BJ (cell line): ENCODE measurements at regions not wholly inside any gene's neighbourhood (a gene's known extent, or its start where the extent isn't known, plus 50 kb on each side); places are given as distances from the start of the nearest gene placed in this dataset.

Source experiments
- CTCF ChIA-PET: fragments of 350-600 bp; formaldehyde crosslinking; extraction: SDS; loops from one replicate; lab custom pipeline; 2021; ENCODE audit warnings: antibody characterized with exemption, inconsistent platforms; lab: Yijun Ruan, JAX
- POLR2A ChIA-PET: fragments of 300-600 bp; sonication (Branson Sonifier 250); formaldehyde crosslinking; extraction: SDS; loops from one replicate; lab custom pipeline; 2021; ENCODE audit warnings: antibody characterized with exemption; lab: Charles Lee
- DNase-seq: peaks from one replicate; pipeline ENCODE4 v3.0.0-alpha.2; 2011; ENCODE audit warnings: low read depth
- H3K27me3 ChIP-seq: 2 replicates; pipeline ENCODE4 v1.6.0; 2011; ENCODE audit warnings: low read length; ENCODE audit not compliant: control insufficient read depth, insufficient read depth
- H3K36me3 ChIP-seq: 2 replicates; pipeline ENCODE4 v1.5.1; 2011; ENCODE audit warnings: low read length; ENCODE audit not compliant: control insufficient read depth, insufficient read depth
- H3K4me3 ChIP-seq: 2 replicates; pipeline ENCODE4 v1.5.1; 2011; ENCODE audit warnings: low read depth, mild to moderate bottlenecking, control low read depth, low read length
- CTCF ChIP-seq: IDR thresholded peaks from 2 replicates; pipeline ENCODE4 v1.5.1; 2011; ENCODE audit warnings: low read depth, mild to moderate bottlenecking, control low read depth, inconsistent platforms, low read length, moderate library complexity; ENCODE audit not compliant: insufficient read depth

- H3K4me3 ChIP-seq = no peak overlapping the region
- no peaks in the 10 kb centered on the region for H3K27me3 ChIP-seq
- no peaks in the 10 kb centered on the region for H3K36me3 ChIP-seq
- no peak for TF ChIP-seq CTCF
- ChIA-PET CTCF (interaction anchor here (1.2 to 1.7 kb wide), 2 partner anchors 8 to 13 kb away, joined by 3 to 4 read pairs; no protein-coding TSS in a partner anchor), POLR2A (interaction anchor here (0.6 kb wide), 1 partner anchor 11 kb away, joined by 3 read pairs; no protein-coding TSS in a partner anchor)
- no peak for DNase-seq
These were observed 70.4 kb upstream of the SIRPA start for GRCh38 chr20:1824834-1825233.

GRCh38 chr20:1824181-1824580, 71.0 kb upstream of the SIRPA start:
- CTCF ChIA-PET = interaction anchor here (0.6 to 1.7 kb wide), 2 partner anchors 12 to 43 kb away, joined by 3 to 4 read pairs; no protein-coding TSS in a partner anchor
- TF ChIP-seq CTCF = no peak
- POLR2A ChIA-PET = interaction anchor here (0.6 kb wide), 1 partner anchor 11 kb away, joined by 3 read pairs; no protein-coding TSS in a partner anchor
- no peaks in the 10 kb centered on the region for H3K36me3 ChIP-seq
- DNase-seq = no peak
- no peaks in the 10 kb centered on the region for H3K27me3 ChIP-seq
- H3K4me3 ChIP-seq = no peak overlapping the region

- Histone ChIP-seq H3K4me3 (no peak overlapping the region), H3K27me3 (no peaks in the 10 kb centered on the region), H3K36me3 (no peaks in the 10 kb centered on the region)
- no peak for TF ChIP-seq CTCF
- ChIA-PET POLR2A (no interaction called here), CTCF (interaction anchor here (2.8 kb wide), 1 partner anchor 21 kb away, joined by 12 read pairs; no protein-coding TSS in a partner anchor)
- no peak for DNase-seq
These were observed 71.8 kb upstream of the SIRPA start for GRCh38 chr20:1823450-1823844.

- no peak for TF ChIP-seq CTCF
- H3K36me3 ChIP-seq = no peaks in the 10 kb centered on the region
- H3K4me3 ChIP-seq = no peak overlapping the region
- no peak for DNase-seq
- ChIA-PET CTCF (interaction anchor here (2.8 kb wide), 1 partner anchor 20 kb away, joined by 12 read pairs; no protein-coding TSS in a partner anchor), POLR2A (no interaction called here)
- H3K27me3 ChIP-seq = no peaks in the 10 kb centered on the region
These were observed 72.4 kb upstream of the SIRPA start for GRCh38 chr20:1822564-1823449.
